ENCODE measurements at regions not wholly inside any gene's neighbourhood (a gene's known extent, or its start where the extent isn't known, plus 50 kb on each side); places are given as distances from the start of the nearest gene placed in this dataset.

DNA sequence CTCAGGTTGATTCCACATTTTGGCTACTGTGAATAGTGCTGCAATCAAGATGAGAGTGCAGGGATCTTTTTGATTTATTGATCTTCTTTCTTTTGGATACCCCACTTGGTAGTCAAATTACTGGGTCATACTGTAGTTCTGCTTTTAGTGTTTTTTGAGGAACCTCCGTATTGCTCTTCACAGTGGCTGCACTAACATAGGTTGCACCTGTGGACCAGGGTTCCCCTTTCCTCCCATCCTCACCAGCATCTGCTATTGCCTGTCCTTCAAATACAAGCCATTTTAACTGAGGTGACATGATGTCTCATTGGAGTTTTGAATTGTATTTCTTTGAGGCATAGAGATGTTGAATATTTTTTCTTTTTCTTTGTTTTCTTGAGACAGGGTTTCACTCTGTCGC is 152.5 kb upstream of the TMEM132C start:
- TF ChIP-seq, protein P1, sequence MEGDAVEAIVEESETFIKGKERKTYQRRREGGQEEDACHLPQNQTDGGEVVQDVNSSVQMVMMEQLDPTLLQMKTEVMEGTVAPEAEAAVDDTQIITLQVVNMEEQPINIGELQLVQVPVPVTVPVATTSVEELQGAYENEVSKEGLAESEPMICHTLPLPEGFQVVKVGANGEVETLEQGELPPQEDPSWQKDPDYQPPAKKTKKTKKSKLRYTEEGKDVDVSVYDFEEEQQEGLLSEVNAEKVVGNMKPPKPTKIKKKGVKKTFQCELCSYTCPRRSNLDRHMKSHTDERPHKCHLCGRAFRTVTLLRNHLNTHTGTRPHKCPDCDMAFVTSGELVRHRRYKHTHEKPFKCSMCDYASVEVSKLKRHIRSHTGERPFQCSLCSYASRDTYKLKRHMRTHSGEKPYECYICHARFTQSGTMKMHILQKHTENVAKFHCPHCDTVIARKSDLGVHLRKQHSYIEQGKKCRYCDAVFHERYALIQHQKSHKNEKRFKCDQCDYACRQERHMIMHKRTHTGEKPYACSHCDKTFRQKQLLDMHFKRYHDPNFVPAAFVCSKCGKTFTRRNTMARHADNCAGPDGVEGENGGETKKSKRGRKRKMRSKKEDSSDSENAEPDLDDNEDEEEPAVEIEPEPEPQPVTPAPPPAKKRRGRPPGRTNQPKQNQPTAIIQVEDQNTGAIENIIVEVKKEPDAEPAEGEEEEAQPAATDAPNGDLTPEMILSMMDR (IDR thresholded peaks at IDR 0.05): no peak
- TF ChIP-seq EZH2phosphoT487 (IDR thresholded peaks at IDR 0.05): no peak
- no peak for TF ChIP-seq EZH2 (IDR thresholded peaks at IDR 0.05)
- Histone ChIP-seq H4K20me1 (ENCODE audit: low read depth) (no peaks in the 10 kb centered on the region), H3K79me2 (ENCODE audit: low read depth) (no peaks in the 10 kb centered on the region), H3F3A (ENCODE audit: low read depth) (peaks cover under 1% of the 10 kb centered on the region), H3K27ac (no peak overlapping the region), H3K4me2 (no peak overlapping the region), H2AFZ (replicated peaks) (no peak overlapping the region), H3K4me1 (no peaks in the 10 kb centered on the region), H3K4me3 (no peak overlapping the region), H3K36me3 (no peaks in the 10 kb centered on the region), H3K9me3 (ENCODE audit: low read depth) (no peaks in the 10 kb centered on the region), H3K9ac (no peak overlapping the region), H3K27me3 (no peaks in the 10 kb centered on the region)
- Mint-ChIP-seq H3K27ac (no peak overlapping the region), H3K4me3 (no peak overlapping the region), H3K9me3 (no peaks in the 10 kb centered on the region), H3K27me3 (ENCODE audit: insufficient read depth, low read depth) (peaks cover 2% of the 10 kb centered on the region), H3K36me3 (no peaks in the 10 kb centered on the region), H3K4me1 (peaks cover 12% of the 10 kb centered on the region)
- no peak for DNase-seq (ENCODE audit: low spot score)

DNA sequence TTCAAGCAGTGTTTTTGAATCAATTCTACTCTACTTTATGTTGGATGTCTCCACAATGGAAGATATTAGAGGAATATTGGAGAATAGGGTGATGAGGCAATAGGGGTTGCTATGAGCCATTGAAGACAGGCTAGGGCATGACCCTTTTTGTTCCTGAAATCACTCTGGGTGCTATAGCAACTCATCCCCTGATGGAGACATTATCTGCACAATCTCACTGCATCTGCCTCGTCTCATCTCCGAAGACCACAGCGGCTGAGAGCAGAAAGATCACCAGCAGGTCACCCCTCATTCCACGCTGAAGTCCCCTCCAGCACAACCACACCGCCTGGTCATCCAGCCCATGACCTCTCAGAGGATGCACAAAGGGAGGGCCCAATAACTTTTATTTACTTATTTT is 150.4 kb upstream of the TMEM132C start:
- H3K4me2 ChIP-seq: no peak overlapping the region
- H3K4me3 Mint-ChIP-seq: no peak overlapping the region
- no peak overlapping the region for H3K27ac ChIP-seq
- H3K9me3 Mint-ChIP-seq: no peaks in the 10 kb centered on the region
- H3K9ac ChIP-seq: no peak overlapping the region
- no peak overlapping the region for H3K27ac Mint-ChIP-seq
- peaks cover 3% of the 10 kb centered on the region for H3K27me3 Mint-ChIP-seq (ENCODE audit: insufficient read depth, low read depth)
- H2AFZ ChIP-seq (replicated peaks): no peak overlapping the region
- TF ChIP-seq, protein P1 (IDR thresholded peaks at IDR 0.05): no peak
- TF ChIP-seq EZH2 (IDR thresholded peaks at IDR 0.05) (no peak), EZH2phosphoT487 (IDR thresholded peaks at IDR 0.05) (no peak)
- H3K27me3 ChIP-seq: no peaks in the 10 kb centered on the region
- no peaks in the 10 kb centered on the region for H3K36me3 Mint-ChIP-seq
- H3K79me2 ChIP-seq (ENCODE audit: low read depth): no peaks in the 10 kb centered on the region
- no peaks in the 10 kb centered on the region for H3K36me3 ChIP-seq
- peaks cover 8% of the 10 kb centered on the region for H3K4me1 Mint-ChIP-seq
- peaks cover 8% of the 10 kb centered on the region for H3F3A ChIP-seq (ENCODE audit: low read depth)
- H3K4me1 ChIP-seq: no peaks in the 10 kb centered on the region
- no peaks in the 10 kb centered on the region for H3K9me3 ChIP-seq (ENCODE audit: low read depth)
- H3K4me3 ChIP-seq: no peak overlapping the region
- H4K20me1 ChIP-seq (ENCODE audit: low read depth): no peaks in the 10 kb centered on the region
- DNase-seq (ENCODE audit: low spot score): no peak

DNA sequence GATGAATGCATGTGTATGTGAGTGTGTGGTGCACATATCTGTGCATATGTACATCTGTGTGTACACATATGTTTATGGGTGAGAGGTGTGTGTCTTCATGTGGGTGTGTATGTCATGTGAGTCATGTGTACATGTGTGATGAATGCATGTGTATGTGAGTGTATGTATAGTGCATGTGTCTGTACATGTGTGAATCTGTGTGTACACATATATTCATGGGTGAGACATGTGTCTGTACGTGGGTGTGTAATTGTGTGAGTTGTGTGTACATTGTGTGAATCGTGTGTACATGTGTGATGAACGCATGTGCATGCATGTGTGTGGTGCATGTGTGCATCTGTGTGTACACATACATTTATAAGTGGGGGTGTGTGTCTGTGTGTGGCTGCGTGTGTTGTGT is 146.9 kb upstream of the TMEM132C start:
- Histone ChIP-seq H3K36me3 (no peaks in the 10 kb centered on the region), H4K20me1 (ENCODE audit: low read depth) (no peaks in the 10 kb centered on the region), H3K9ac (no peak overlapping the region), H2AFZ (replicated peaks) (no peak overlapping the region), H3F3A (ENCODE audit: low read depth) (peaks cover 8% of the 10 kb centered on the region), H3K4me2 (no peak overlapping the region), H3K4me1 (no peaks in the 10 kb centered on the region), H3K27ac (no peak overlapping the region), H3K27me3 (no peaks in the 10 kb centered on the region), H3K79me2 (ENCODE audit: low read depth) (no peaks in the 10 kb centered on the region), H3K4me3 (no peak overlapping the region), H3K9me3 (ENCODE audit: low read depth) (no peaks in the 10 kb centered on the region)
- H3K27ac Mint-ChIP-seq: no peak overlapping the region
- no peaks in the 10 kb centered on the region for H3K9me3 Mint-ChIP-seq
- no peak overlapping the region for H3K4me3 Mint-ChIP-seq
- peaks cover 3% of the 10 kb centered on the region for H3K4me1 Mint-ChIP-seq
- H3K36me3 Mint-ChIP-seq: no peaks in the 10 kb centered on the region
- DNase-seq (ENCODE audit: low spot score): no peak
- H3K27me3 Mint-ChIP-seq (ENCODE audit: insufficient read depth, low read depth): peaks cover 3% of the 10 kb centered on the region
- TF ChIP-seq, protein P1 (IDR thresholded peaks at IDR 0.05): no peak
- no peak for TF ChIP-seq EZH2 (IDR thresholded peaks at IDR 0.05)
- TF ChIP-seq EZH2phosphoT487 (IDR thresholded peaks at IDR 0.05): no peak
